GM10266 (cell line): ENCODE measurements at regions not wholly inside any gene's neighbourhood (a gene's known extent, or its start where the extent isn't known, plus 50 kb on each side); places are given as distances from the start of the nearest gene placed in this dataset.

Source experiments
- DNase-seq: peaks from one replicate; pipeline ENCODE4 v3.0.0; 2012; ENCODE audit errors: extremely low spot score
- TF ChIP-seq, protein P1 (sequence below): IDR thresholded peaks from 2 replicates; pipeline ENCODE4 v1.5.1; 2012; ENCODE audit warnings: mild to moderate bottlenecking, low read depth; ENCODE audit not compliant: control insufficient read depth, insufficient read depth; ENCODE audit errors: missing control alignments

DNA sequence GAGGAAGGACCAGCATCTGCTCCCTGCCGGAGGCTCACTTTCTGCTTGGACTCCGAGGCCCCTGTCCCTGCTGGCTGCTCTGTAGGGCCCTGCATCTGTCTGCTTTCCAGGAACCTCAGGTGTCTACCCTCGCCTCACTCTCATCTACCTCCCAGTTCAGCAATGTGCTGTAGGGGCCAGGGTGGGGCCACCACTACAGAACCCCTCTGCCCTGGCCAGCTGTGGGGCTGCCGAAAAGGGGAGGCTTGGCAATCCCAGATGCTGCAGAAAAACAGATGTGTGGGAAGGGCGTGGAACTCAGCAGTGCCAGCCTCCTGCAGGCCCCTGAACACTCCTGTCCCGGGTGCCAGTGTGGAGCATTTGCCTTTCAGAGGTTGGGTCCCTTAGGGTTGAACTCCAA lies 80.1 kb upstream of the ZNF469 start:
- TF ChIP-seq, protein P1, sequence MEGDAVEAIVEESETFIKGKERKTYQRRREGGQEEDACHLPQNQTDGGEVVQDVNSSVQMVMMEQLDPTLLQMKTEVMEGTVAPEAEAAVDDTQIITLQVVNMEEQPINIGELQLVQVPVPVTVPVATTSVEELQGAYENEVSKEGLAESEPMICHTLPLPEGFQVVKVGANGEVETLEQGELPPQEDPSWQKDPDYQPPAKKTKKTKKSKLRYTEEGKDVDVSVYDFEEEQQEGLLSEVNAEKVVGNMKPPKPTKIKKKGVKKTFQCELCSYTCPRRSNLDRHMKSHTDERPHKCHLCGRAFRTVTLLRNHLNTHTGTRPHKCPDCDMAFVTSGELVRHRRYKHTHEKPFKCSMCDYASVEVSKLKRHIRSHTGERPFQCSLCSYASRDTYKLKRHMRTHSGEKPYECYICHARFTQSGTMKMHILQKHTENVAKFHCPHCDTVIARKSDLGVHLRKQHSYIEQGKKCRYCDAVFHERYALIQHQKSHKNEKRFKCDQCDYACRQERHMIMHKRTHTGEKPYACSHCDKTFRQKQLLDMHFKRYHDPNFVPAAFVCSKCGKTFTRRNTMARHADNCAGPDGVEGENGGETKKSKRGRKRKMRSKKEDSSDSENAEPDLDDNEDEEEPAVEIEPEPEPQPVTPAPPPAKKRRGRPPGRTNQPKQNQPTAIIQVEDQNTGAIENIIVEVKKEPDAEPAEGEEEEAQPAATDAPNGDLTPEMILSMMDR: no peak
- DNase-seq: no peak

DNA sequence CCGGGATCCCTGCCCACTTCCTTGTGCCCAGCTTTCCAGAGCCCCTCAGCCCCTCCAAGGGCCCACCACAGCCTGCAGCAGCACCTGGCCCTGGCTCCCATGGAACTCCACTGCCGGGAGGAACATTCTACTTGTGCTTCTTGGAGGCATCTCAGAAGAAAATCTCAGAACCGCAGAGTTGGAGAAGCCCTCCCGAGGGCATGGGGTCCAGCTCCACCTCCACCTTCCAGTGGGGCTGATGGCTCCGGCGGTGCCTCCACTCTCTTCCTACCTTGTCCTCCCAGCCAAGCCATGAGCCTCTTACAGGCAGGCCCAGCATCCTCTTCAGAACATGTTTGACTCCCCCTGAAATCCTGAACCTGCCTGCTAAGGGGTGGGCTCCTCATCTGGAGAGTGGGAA lies 79.4 kb upstream of the ZNF469 start:
- TF ChIP-seq, protein P1: no peak
- DNase-seq: no peak

DNA sequence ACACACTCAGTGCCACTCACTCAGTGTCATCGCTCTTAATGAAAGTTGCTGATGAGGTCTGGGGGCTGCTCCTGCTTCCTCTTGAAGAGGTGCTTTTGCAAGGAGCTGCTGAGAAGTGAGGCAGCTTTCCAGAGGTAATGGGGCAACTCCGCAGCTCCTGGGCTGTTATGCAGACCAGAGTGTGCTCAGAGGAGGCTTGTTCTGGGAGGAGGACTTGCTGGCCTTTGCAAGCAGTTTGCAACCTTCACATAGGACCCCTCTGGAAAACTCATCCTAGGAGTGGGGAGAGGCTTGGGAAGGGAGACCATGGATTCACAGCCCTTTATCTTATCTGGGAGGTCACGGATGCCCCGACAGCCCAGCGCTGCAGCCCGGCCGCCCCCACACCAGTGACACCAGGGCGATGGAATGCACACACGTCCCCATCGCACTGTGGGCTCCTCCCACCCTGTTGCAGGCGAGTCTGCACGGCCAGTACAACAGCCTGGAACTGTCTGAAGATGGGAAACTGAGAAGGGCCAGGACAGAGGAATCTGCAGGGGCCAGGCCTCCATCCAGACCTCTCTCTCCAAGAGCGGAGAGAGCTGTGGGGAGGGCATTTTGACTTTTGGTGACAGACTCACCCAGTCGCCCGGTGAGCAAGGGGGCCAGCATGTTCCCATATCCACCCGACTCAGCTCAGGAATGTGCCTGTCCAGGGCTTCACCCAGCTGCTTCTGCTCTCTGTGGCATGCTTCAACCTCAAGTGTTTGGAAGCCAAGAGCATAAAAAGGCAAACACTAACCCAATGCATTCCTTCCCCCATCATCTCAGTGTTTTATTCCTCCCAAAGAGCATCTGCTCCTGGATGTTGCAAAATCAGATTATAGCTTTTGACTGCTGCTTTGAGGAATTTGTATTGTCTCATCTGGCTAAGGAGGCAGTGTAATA lies 78.6 kb upstream of the ZNF469 start:
- TF ChIP-seq, protein P1: no peak
- DNase-seq: no peak

DNA sequence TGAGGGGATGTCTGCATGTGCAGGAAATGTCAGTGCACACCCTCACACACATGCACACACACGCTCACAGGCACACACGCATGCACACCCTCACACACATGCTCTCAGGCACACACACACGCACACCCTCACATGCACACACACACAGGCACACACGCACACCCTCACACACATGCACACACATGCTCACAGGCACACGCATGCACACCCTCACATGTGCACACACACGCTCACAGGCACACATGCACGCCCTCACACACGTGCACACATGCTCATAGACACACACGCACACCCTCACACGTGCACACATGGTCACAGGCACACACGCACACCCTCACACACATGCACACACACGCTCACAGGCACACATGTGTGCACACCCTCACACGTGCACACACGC lies 77.6 kb upstream of the ZNF469 start:
- TF ChIP-seq, protein P1: no peak
- DNase-seq: no peak

DNA sequence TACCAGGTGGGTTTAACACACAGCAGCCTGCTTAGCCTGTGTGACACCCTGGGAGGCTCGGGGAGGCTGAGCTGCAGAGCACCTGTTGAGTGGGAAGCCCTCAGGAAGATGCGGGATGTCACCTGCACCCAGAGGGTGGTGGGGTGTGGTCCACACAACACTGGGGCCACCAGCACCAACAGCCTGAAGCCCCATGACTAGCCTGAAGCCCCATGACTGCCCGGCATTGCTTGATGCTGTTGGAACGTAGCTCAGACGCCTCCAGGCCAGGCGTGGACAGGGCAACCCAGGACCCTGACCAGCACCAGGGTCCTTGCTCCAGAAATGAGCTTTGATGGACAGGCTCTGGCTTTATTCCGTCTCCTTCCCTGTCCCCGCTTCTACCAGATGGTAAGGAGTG lies 76.3 kb upstream of the ZNF469 start:
- TF ChIP-seq, protein P1: no peak
- no peak for DNase-seq

DNA sequence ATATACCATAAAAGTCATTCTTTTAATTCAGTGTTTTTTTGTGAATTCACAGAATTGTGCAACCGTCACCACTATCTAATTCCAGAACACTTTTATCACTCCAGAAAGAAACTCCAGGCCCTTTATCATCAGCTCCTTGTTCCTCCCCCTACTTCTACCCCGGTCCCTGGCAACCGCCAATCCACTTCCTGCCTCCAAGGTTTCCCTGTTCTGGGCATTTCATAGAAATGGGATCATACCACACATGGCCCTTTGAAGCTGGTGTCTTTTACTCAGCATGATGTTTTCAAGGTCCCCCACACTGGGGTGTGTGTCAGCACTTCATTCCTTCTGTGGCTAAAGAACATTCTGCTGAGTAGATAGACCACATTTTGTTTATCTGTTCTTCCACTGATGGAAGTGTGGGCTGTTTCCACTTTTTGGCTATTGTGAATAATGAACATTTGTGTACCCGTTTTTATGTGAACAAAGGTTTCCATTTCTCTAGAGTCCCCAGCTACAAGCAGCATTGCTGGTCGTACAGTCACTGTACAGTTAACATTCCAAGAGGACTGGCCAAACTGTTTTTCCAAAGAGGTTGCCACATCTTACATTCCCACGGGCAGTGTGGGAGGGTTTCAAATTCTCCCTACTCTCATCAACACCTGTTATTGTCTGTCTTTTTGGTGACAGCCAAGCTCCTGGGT lies 75.8 kb upstream of the ZNF469 start:
- no peak for DNase-seq
- TF ChIP-seq, protein P1: no peak

DNA sequence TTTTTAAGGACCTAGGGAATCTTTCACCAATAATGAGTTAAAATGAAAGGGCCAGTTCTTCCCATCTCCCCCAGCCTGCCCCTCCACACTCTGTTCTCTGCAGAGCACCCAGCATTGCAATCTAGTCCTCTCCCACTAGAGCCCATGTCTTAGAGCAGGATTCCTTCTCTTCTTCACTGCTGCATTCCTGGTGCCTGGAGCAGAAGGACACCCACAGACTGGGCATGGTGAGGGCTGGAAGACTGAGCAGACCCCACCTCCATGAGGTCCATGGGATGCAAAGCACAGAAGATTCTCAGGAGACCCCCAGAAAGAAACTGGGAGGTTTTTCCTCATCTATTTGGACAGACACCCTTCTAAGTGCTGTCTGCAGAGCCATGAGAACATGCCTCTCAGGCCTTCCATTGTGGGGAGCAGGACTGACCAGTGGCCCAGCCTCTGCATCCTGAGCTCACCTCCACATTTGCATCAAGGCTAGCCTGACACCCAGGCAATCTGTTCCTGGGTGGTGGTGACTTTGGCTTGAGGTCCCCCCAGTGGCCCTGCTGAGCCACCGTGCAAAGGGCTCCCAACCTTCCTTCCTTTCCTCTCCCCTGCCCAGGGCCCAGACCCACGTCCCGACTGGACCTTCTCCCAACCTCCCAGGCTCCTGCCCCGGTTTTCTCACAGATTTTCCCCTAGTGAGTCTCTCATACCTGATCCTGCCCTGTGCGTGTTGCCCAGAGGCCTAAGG lies 74.2 kb upstream of the ZNF469 start:
- TF ChIP-seq, protein P1: peak; percentile 8

More for the DNA sequence above, 74.2 kb upstream of the ZNF469 start:
- DNase-seq: no peak
